Keratinocyte (primary cell): ENCODE measurements at regions not wholly inside any gene's neighbourhood (a gene's known extent, or its start where the extent isn't known, plus 50 kb on each side); places are given as distances from the start of the nearest gene placed in this dataset.
"Not testable (repeated sequence)": the region's sequence is repeated elsewhere in the genome, so short reads cannot be mapped to it uniquely, and the experiment has no call there.

Experiments used
- DNase-seq: peaks from one replicate; pipeline ENCODE4 v3.0.0-alpha.2; 2011; ENCODE audit warnings: low read depth, missing footprints, low spot score
- FAIRE-seq: peaks from 2 replicates; lab custom pipeline; 2011; peaks lifted over from hg19 to GRCh38; lab: Jason Lieb, UNC
- H2AFZ ChIP-seq: 2 replicates; pipeline ENCODE4 v1.6.0; 2012; ENCODE audit warnings: low read length, control low read depth, inconsistent platforms; ENCODE audit not compliant: control insufficient read depth
- H3K27ac ChIP-seq: 2 replicates; pipeline ENCODE4 v1.5.1; 2011; ENCODE audit warnings: low read length; ENCODE audit not compliant: control insufficient read depth, insufficient read depth
- H3K27me3 ChIP-seq: 3 replicates; pipeline ENCODE4 v1.6.0; 2011; ENCODE audit warnings: low read length; ENCODE audit not compliant: control insufficient read depth, insufficient read depth; ENCODE audit errors: extremely low read depth
- H3K36me3 ChIP-seq, 2 experiments: 2 replicates in 1 of 2; 3 replicates in 1 of 2; pipeline ENCODE4 v1.5.1; 2011; ENCODE audit warnings: low read length in 2 of 2, mild to moderate bottlenecking in 1 of 2; ENCODE audit not compliant: control insufficient read depth in 2 of 2, insufficient read depth in 2 of 2; ENCODE audit errors: extremely low read depth in 1 of 2
- H3K4me1 ChIP-seq: 3 replicates; pipeline ENCODE4 v1.5.1; 2011; ENCODE audit warnings: low read length; ENCODE audit not compliant: control insufficient read depth, insufficient read depth; ENCODE audit errors: extremely low read depth
- H3K4me2 ChIP-seq: 3 replicates; pipeline ENCODE4 v1.6.0; 2011; ENCODE audit warnings: low read depth, low read length; ENCODE audit not compliant: control insufficient read depth, insufficient read depth; ENCODE audit errors: extremely low read depth
- H3K4me3 ChIP-seq, 3 experiments: fragments of 200-600 bp in 1 of 3; sonication (generic) in 1 of 3; 2 replicates in 2 of 3; 3 replicates in 1 of 3; pipeline ENCODE4 v1.5.1; 2011 to 2016; ENCODE audit warnings: low read length in 3 of 3, mild to moderate bottlenecking in 3 of 3, control low read depth in 2 of 3, inconsistent platforms in 1 of 3, low read depth in 1 of 3, mixed read lengths in 1 of 3, mixed run types in 1 of 3, moderate library complexity in 1 of 3; ENCODE audit not compliant: control insufficient read depth in 2 of 3, insufficient read depth in 2 of 3; ENCODE audit errors: extremely low read depth in 1 of 3
- H3K79me2 ChIP-seq: 2 replicates; pipeline ENCODE4 v1.6.0; 2012; ENCODE audit warnings: low read length; ENCODE audit not compliant: control insufficient read depth, insufficient read depth
- H3K9ac ChIP-seq: 3 replicates; pipeline ENCODE4 v1.6.0; 2011; ENCODE audit warnings: low read length; ENCODE audit not compliant: control insufficient read depth, insufficient read depth; ENCODE audit errors: extremely low read depth
- H3K9me1 ChIP-seq: 3 replicates; pipeline ENCODE4 v1.6.0; 2011; ENCODE audit warnings: low read length; ENCODE audit not compliant: control insufficient read depth, insufficient read depth; ENCODE audit errors: extremely low read depth
- H3K9me3 ChIP-seq: 2 replicates; pipeline ENCODE4 v1.5.1; 2012; ENCODE audit warnings: low read depth, low read length; ENCODE audit not compliant: control insufficient read depth
- H4K20me1 ChIP-seq: 3 replicates; pipeline ENCODE4 v1.6.0; 2011; ENCODE audit warnings: low read length; ENCODE audit not compliant: control insufficient read depth, insufficient read depth; ENCODE audit errors: extremely low read depth
- CTCF ChIP-seq, 3 experiments: IDR thresholded peaks in 1 of 3; conservative IDR thresholded peaks in 1 of 3; optimal IDR thresholded peaks in 1 of 3; 2 replicates in 2 of 3; 3 replicates in 1 of 3; pipeline versions ENCODE3 to v1.5.1; 2011; ENCODE audit warnings: low read length in 3 of 3, mild to moderate bottlenecking in 3 of 3, moderate library complexity in 2 of 3, control low read depth in 1 of 3, inconsistent platforms in 1 of 3; ENCODE audit not compliant: insufficient read depth in 2 of 3; ENCODE audit errors: extremely low read depth in 1 of 3
- EZH2 ChIP-seq: IDR thresholded peaks from one replicate; pipeline ENCODE4 v1.6.1; 2012; ENCODE audit warnings: inconsistent platforms, mild to moderate bottlenecking, low read length, moderate library complexity
- dilution Hi-C: fragments of 300-500 bp; cut with MboI; formaldehyde crosslinking; loops from one replicate; pipeline ENCODE4 v1.7.0; 2020; ENCODE audit warnings: low sequenced_read_pairs; ENCODE audit not compliant: extremely low pct_ligation_motif_present

DNA sequence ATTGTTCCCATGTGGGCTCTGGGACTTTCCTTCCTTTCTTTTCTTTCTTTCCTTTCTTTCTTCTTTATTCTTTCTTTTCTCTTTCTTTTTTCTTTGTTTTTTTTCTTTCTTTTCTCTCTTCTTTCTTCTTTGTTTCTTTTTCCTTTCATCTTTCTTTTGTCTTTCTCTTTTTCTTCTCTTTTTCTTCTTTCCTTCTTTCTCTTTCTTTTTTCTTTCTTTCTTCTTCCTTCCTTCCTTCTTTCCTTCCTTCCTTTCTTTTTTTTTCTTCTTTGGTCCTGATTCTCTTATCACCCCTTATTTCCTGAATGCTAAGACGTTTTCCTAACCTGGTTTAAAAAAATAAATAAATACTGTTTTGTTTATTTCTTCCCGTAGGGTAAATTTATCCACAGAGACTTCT lies 93.2 kb downstream of the CRLF2 start:
- no peaks in the 10 kb centered on the region for H3K4me1 ChIP-seq
- TF ChIP-seq CTCF (optimal IDR thresholded peaks at IDR 0.05 in 1 of 3, IDR thresholded peaks at IDR 0.05 in 1 of 3, conservative IDR thresholded peaks at IDR 0.05 in 1 of 3; ENCODE audit: extremely low read depth in 1 of 3, insufficient read depth in 2 of 3, low read length in 3 of 3): no peak
- no peak for TF ChIP-seq EZH2
- no peaks in the 10 kb centered on the region for H3K27me3 ChIP-seq
- dilution Hi-C loops: no loop called here
- H3K36me3 ChIP-seq: no peaks in the 10 kb centered on the region
- no peak for FAIRE-seq
- H3K9ac ChIP-seq: no peak overlapping the region
- no peak overlapping the region for H3K4me2 ChIP-seq
- no peaks in the 10 kb centered on the region for H4K20me1 ChIP-seq
- H3K9me3 ChIP-seq: no peaks in the 10 kb centered on the region
- DNase-seq: no peak
- H3K27ac ChIP-seq: no peak overlapping the region
- no peak overlapping the region for H2AFZ ChIP-seq
- no peaks in the 10 kb centered on the region for H3K79me2 ChIP-seq
- H3K9me1 ChIP-seq: no peaks in the 10 kb centered on the region
- no peak overlapping the region for H3K4me3 ChIP-seq

DNA sequence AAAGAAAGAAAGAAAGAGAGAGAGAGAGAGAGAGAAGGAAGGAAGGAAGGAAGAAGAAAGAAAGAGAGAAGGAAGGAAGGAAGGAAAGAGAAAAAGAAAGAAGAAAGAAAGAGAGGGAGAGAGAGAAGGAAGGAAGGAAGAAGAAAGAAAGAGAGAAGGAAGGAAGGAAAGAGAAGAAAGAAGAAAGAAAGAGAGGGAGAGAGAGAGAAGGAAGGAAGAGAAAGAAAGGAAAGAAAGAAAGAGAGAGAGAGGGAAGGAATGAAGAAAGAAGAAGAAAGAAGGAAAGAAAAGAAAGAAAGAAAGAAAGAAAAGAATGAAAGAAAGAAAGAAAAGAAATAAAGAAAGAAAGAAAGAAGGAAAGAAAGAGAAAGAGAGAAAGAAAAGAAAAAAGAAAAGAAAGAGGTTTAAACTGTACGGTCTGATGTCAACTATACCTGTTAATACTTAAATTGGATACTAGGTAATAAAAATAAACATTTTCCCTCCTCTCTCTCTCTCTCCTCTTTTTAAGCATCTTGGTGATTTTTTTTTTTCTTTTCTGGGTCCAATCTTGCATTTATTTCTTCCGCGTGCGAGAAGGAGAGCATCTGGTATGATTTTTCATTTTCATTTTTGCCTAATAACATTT lies 93.8 kb downstream of the CRLF2 start:
- dilution Hi-C loops: no loop called here
- Histone ChIP-seq H3K79me2 (no peaks in the 10 kb centered on the region), H3K27me3 (no peaks in the 10 kb centered on the region), H3K4me1 (no peaks in the 10 kb centered on the region), H3K36me3 (no peaks in the 10 kb centered on the region), H4K20me1 (no peaks in the 10 kb centered on the region), H3K27ac (no peak overlapping the region), H3K9me1 (no peaks in the 10 kb centered on the region), H2AFZ (no peak overlapping the region), H3K9me3 (no peaks in the 10 kb centered on the region), H3K4me3 (no peak overlapping the region), H3K9ac (no peak overlapping the region), H3K4me2 (no peak overlapping the region)
- TF ChIP-seq CTCF (optimal IDR thresholded peaks at IDR 0.05 in 1 of 3, IDR thresholded peaks at IDR 0.05 in 1 of 3, conservative IDR thresholded peaks at IDR 0.05 in 1 of 3; ENCODE audit: extremely low read depth in 1 of 3, insufficient read depth in 2 of 3, low read length in 3 of 3) (no peak), EZH2 (no peak)
- no peak for DNase-seq
- FAIRE-seq: no peak

- H3K27ac ChIP-seq, H4K20me1 ChIP-seq, H3K9ac ChIP-seq, H3K4me2 ChIP-seq, DNase-seq, H3K9me3 ChIP-seq, H3K9me1 ChIP-seq, dilution Hi-C loops, H3K36me3 ChIP-seq, H3K27me3 ChIP-seq, H2AFZ ChIP-seq, H3K4me1 ChIP-seq, FAIRE-seq, H3K79me2 ChIP-seq, H3K4me3 ChIP-seq: not testable (repeated sequence)
These were observed 97.0 kb downstream of the CRLF2 start for GRCh38 chrX:1115411-1115810.
